ENCODE measurements at regions not wholly inside any gene's neighbourhood (a gene's known extent, or its start where the extent isn't known, plus 50 kb on each side); places are given as distances from the start of the nearest gene placed in this dataset.

DNA sequence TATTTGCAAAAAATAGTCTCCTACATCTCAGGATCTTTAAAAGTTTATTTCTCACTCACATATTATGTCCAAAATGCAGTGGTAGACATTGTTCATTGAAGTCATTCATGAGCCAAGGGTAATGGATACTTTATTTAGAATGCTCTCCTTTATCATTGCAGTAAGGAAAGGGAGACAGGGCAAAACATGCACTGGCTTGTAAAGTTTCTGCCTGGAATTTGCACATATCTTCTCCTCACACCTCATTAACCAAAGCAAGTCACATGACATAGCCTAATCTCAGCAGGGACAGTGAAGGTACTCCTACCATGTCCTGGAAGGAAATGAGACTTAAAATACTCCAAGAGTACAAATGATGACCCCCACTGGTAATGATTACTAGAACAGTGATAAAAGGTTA lies 333.7 kb upstream of the EPHA3 start:
- DNase-seq, result no peak
- no peaks in the 10 kb centered on the region for H3K4me1 ChIP-seq (ENCODE audit: control insufficient read depth, insufficient read depth, low read length)
- no peak for TF ChIP-seq CTCF (conservative IDR thresholded peaks at IDR 0.05)
- no peak overlapping the region for H3K4me3 Mint-ChIP-seq
- H3K36me3 ChIP-seq (ENCODE audit: control insufficient read depth, insufficient read depth, low read length), result no peaks in the 10 kb centered on the region
- no peak overlapping the region for H3K27ac Mint-ChIP-seq
- H3K27me3 Mint-ChIP-seq (ENCODE audit: insufficient read depth), result no peaks in the 10 kb centered on the region
- no peak overlapping the region for H3K4me3 ChIP-seq (ENCODE audit: low read length)
- no peaks in the 10 kb centered on the region for H3K9me3 ChIP-seq (ENCODE audit: control insufficient read depth, low read length)
- H3K36me3 Mint-ChIP-seq (ENCODE audit: low read depth), result no peaks in the 10 kb centered on the region
- peaks cover 12% of the 10 kb centered on the region for H3K9me3 Mint-ChIP-seq
- H3K9ac ChIP-seq (ENCODE audit: extremely low read depth, low read length, poor library complexity, severe bottlenecking), result no peak overlapping the region
- no peaks in the 10 kb centered on the region for H3K27me3 ChIP-seq (ENCODE audit: control insufficient read depth, insufficient read depth, low read length, poor library complexity, severe bottlenecking)
- no peaks in the 10 kb centered on the region for H3K4me1 Mint-ChIP-seq
- no peak overlapping the region for H3K27ac ChIP-seq (ENCODE audit: low read depth, low read length)

DNA sequence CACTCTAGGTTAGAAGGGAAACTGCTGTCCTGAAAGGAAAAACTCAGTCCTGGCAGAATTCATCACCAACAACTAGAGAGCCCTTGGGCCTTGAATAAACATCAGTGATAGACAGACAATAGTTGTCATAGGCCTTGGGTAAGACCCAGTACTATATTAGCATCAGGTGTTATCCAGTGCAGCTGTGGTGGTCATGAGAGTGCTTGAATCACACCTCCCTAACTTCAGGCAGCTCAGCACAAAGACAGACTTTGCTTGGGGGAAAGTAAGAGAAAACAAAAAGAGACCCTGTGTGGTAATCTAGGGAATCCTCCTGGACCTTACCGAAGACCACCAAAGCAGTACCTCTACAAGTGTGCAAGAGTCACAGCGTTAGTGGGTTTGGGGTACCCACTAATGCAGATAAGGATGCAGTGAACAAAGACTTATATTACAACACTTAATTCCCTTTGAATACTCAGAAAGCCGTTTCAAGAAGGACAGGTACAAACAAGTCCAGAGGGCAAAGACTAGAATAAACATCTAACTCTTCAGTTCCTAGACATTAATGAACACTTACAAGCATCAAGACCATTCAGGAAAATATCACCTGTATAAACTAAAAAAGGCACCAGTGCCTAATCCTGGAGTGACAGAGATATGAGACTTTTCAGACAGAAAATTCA lies 332.3 kb upstream of the EPHA3 start:
- H3K9me3 Mint-ChIP-seq, result peaks cover 7% of the 10 kb centered on the region
- no peaks in the 10 kb centered on the region for H3K27me3 Mint-ChIP-seq (ENCODE audit: insufficient read depth)
- no peak overlapping the region for H3K27ac Mint-ChIP-seq
- H3K36me3 Mint-ChIP-seq (ENCODE audit: low read depth), result no peaks in the 10 kb centered on the region
- H3K9ac ChIP-seq (ENCODE audit: extremely low read depth, low read length, poor library complexity, severe bottlenecking), result no peak overlapping the region
- H3K4me1 Mint-ChIP-seq, result no peaks in the 10 kb centered on the region
- H3K4me3 ChIP-seq (ENCODE audit: low read length), result no peak overlapping the region
- H3K27me3 ChIP-seq (ENCODE audit: control insufficient read depth, insufficient read depth, low read length, poor library complexity, severe bottlenecking), result no peaks in the 10 kb centered on the region
- H3K36me3 ChIP-seq (ENCODE audit: control insufficient read depth, insufficient read depth, low read length), result no peaks in the 10 kb centered on the region
- H3K4me1 ChIP-seq (ENCODE audit: control insufficient read depth, insufficient read depth, low read length), result no peaks in the 10 kb centered on the region
- H3K27ac ChIP-seq (ENCODE audit: low read depth, low read length), result no peak overlapping the region
- no peak overlapping the region for H3K4me3 Mint-ChIP-seq
- no peaks in the 10 kb centered on the region for H3K9me3 ChIP-seq (ENCODE audit: control insufficient read depth, low read length)
- WGBS, 2 experiments (ENCODE audit: insufficient coverage in 1 of 2, insufficient read length in 1 of 2), result 94 to 100% methylated on average over 1 to 3 of the region's 3 CpGs
- no peak for TF ChIP-seq CTCF (conservative IDR thresholded peaks at IDR 0.05)
- no peak for DNase-seq

GRCh38 chr3:88779482-88779881 lies 327.9 kb upstream of the EPHA3 start:
- no peaks in the 10 kb centered on the region for H3K27me3 ChIP-seq (ENCODE audit: control insufficient read depth, insufficient read depth, low read length, poor library complexity, severe bottlenecking)
- no peak overlapping the region for H3K9ac ChIP-seq (ENCODE audit: extremely low read depth, low read length, poor library complexity, severe bottlenecking)
- Mint-ChIP-seq H3K9me3 (peaks cover 9% of the 10 kb centered on the region), H3K36me3 (ENCODE audit: low read depth) (no peaks in the 10 kb centered on the region), H3K4me1 (no peaks in the 10 kb centered on the region), H3K27me3 (ENCODE audit: insufficient read depth) (no peaks in the 10 kb centered on the region), H3K27ac (no peak overlapping the region), H3K4me3 (no peak overlapping the region)
- H3K4me3 ChIP-seq (ENCODE audit: low read length), result no peak overlapping the region
- H3K27ac ChIP-seq (ENCODE audit: low read depth, low read length), result no peak overlapping the region
- no peak for TF ChIP-seq CTCF (conservative IDR thresholded peaks at IDR 0.05)
- peaks cover 7% of the 10 kb centered on the region for H3K9me3 ChIP-seq (ENCODE audit: control insufficient read depth, low read length)
- no peak for DNase-seq
- 75% methylated on average over 1 of the region's 1 CpG; no CpG with 5 or more reads in 1 of the 2 experiments for WGBS, 2 experiments (ENCODE audit: insufficient coverage in 1 of 2, insufficient read length in 1 of 2)
- H3K4me1 ChIP-seq (ENCODE audit: control insufficient read depth, insufficient read depth, low read length), result no peaks in the 10 kb centered on the region
- H3K36me3 ChIP-seq (ENCODE audit: control insufficient read depth, insufficient read depth, low read length), result no peaks in the 10 kb centered on the region

Data from endodermal cell (in vitro differentiated cells).